ENCODE measurements at regions not wholly inside any gene's neighbourhood (a gene's known extent, or its start where the extent isn't known, plus 50 kb on each side); places are given as distances from the start of the nearest gene placed in this dataset.

DNA sequence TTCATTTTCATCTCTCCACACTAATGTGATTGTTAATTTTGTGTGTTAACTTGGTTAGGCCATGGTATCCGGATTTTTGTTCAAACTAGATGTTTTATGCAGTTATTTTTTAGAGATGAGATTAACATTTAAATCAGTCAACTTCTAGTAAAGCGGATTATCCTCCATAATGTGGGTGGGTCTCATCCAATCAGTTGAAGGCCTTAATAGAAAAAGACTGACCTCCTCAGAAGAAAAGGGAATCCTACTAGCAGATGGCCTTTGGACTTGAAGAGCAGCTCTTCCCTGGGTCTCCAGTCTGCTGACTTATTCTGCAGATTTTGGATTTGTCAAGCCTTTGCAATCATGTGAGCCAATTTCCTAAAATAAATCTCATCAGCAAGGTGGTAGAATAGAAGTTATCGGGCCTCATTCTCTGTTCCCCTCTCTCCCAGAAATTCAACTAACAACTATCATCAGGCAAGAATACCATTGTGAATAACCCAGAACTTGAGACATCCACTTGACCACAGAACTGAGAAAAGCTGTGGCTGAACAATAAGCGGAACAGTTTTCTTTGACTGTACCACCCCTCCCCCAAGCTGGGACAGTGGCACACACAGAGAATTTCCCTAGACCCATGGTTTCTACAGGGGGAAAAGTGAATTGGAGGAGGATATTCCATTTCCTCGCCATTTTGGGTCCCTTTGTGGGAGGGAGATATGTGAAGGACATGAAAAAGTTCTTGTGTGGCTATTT is 323.0 kb downstream of the UTRN start:
- no peak overlapping the region for H3K4me3 ChIP-seq (ENCODE audit: low read depth, low read length)
- TF ChIP-seq, protein P1, sequence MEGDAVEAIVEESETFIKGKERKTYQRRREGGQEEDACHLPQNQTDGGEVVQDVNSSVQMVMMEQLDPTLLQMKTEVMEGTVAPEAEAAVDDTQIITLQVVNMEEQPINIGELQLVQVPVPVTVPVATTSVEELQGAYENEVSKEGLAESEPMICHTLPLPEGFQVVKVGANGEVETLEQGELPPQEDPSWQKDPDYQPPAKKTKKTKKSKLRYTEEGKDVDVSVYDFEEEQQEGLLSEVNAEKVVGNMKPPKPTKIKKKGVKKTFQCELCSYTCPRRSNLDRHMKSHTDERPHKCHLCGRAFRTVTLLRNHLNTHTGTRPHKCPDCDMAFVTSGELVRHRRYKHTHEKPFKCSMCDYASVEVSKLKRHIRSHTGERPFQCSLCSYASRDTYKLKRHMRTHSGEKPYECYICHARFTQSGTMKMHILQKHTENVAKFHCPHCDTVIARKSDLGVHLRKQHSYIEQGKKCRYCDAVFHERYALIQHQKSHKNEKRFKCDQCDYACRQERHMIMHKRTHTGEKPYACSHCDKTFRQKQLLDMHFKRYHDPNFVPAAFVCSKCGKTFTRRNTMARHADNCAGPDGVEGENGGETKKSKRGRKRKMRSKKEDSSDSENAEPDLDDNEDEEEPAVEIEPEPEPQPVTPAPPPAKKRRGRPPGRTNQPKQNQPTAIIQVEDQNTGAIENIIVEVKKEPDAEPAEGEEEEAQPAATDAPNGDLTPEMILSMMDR (IDR thresholded peaks at IDR 0.05; ENCODE audit: insufficient read depth, low read depth, low read length) = no peak
- no peak for DNase-seq (ENCODE audit: low read depth)

DNA sequence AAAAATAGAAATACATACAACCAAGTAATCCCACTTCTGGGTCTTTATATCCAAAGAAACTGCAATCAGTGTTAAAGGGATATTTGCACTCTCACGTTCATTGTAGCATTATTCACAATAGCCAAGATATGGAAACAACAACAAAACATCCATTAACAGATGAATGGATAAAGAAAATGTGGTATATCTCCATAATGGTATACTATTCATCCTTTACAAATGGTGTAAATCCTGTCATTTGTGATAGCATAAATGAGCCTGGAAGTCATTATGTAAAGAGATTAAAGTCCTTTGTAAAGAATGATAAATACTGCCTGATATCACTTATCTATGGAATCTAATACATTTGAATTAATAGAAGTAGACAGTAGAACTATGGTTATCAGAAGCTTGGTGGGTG is 327.7 kb downstream of the UTRN start:
- TF ChIP-seq, protein P1 (IDR thresholded peaks at IDR 0.05; ENCODE audit: insufficient read depth, low read depth, low read length) = no peak
- no peak for DNase-seq (ENCODE audit: low read depth)
- H3K4me3 ChIP-seq (ENCODE audit: low read depth, low read length) = no peak overlapping the region

DNA sequence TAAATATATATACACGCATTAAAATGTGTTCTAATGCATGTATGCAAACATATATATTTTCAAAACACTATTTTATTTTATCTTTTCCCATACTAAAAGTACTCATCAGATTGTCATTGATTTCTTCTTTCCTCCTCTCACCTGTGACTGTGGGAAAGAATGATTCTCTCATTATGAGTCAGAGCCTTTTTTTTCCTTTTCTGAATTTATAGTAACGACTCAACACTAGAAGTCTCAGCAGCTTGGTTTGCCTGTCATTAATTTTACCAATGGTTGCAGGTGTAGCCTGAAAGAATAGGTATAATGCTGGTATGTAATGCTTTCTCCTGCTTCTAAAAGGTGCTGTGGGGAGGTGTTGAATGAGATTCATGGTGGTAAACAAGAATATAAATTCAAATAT is 328.7 kb downstream of the UTRN start:
- TF ChIP-seq, protein P1 (IDR thresholded peaks at IDR 0.05; ENCODE audit: insufficient read depth, low read depth, low read length) = no peak
- no peak for DNase-seq (ENCODE audit: low read depth)
- no peak overlapping the region for H3K4me3 ChIP-seq (ENCODE audit: low read depth, low read length)

DNA sequence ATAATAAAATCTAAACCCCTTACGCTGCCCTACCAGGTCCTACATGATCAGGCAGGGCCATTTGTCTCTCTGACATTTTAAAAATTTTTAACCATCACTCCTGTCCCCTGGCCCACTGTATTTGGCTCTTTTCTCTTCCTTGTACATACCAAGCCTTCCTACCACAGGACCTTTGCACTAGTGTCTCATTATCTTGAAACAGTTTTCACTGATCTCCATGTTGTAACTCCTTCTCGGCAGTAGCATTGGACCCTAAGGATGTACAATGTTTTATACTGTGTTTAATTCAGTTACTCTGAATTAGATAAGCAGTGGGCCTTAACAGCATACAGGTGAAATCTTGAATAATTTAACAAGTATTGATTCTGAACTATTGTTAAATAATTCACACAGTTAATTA is 330.7 kb downstream of the UTRN start:
- DNase-seq (ENCODE audit: low read depth) = no peak
- H3K4me3 ChIP-seq (ENCODE audit: low read depth, low read length) = no peak overlapping the region
- TF ChIP-seq, protein P1 (IDR thresholded peaks at IDR 0.05; ENCODE audit: insufficient read depth, low read depth, low read length) = no peak

DNA sequence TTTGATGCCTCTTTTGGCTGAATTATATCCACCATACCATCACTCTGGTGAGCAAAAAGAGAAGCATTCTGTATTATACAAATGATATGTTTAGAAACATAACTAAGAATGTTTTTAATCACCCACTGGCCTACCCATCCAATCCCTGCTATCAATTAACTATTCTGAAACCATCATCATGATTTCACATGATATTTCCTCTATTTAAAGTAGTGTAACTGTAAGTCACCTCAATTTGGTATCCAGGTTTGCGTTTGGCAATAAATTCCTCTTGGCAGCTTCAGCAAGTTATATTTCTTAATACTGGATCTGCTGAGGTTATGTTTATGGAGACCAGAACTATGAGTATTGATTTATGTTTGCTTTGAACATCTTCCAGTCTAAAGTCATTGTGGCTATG is 332.1 kb downstream of the UTRN start:
- TF ChIP-seq, protein P1 (IDR thresholded peaks at IDR 0.05; ENCODE audit: insufficient read depth, low read depth, low read length) = no peak
- no peak for DNase-seq (ENCODE audit: low read depth)
- no peak overlapping the region for H3K4me3 ChIP-seq (ENCODE audit: low read depth, low read length)

DNA sequence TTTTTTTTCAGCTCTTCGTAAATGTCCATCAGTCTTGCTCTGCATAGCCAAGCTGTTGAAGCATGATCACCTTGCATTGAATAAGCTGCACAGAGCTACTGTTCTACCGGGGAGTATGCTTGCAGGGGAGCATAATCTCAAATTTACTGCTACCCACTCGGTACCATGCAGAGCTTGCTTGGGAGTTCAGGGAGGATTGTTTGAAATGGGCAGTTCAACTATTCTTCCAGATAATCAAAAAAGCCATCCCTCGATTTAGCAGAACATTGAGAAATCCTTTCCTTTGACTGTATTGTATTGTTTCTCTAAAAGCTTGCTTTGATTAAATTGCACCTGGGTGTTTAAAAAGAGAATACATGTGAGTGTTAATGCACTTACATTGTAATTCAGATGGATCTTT is 332.6 kb downstream of the UTRN start:
- no peak for DNase-seq (ENCODE audit: low read depth)
- TF ChIP-seq, protein P1 (IDR thresholded peaks at IDR 0.05; ENCODE audit: insufficient read depth, low read depth, low read length) = no peak
- no peak overlapping the region for H3K4me3 ChIP-seq (ENCODE audit: low read depth, low read length)

DNA sequence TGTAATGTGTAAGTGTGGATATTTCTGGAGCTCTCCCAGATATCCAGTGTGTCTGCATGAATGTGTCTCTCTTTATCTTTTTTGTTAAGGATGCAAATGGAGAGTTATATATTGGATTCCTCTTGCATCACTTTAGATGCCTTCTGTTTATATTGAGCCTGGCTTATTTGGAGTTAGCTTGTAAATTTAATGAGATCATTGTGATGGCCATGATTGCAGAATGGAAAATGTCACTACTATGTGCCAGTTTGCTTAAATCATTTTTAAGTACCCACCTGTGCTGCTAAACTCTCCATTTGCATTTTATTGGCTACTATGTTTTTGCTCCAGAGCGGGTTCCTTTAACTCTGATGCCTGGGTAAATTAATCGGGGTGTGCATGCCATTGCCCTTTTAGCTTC is 334.8 kb downstream of the UTRN start:
- TF ChIP-seq, protein P1 (IDR thresholded peaks at IDR 0.05; ENCODE audit: insufficient read depth, low read depth, low read length) = no peak
- H3K4me3 ChIP-seq (ENCODE audit: low read depth, low read length) = no peak overlapping the region
- peak; percentile 49 for DNase-seq (ENCODE audit: low read depth)

All from fibroblast of villous mesenchyme (primary cell).